HepG2 (cell line): ENCODE measurements at regions not wholly inside any gene's neighbourhood (a gene's known extent, or its start where the extent isn't known, plus 50 kb on each side); places are given as distances from the start of the nearest gene placed in this dataset.

Source experiments
- ARHGAP35 ChIP-seq: sonication (generic); formaldehyde crosslinking; IDR thresholded peaks from 2 replicates; pipeline ENCODE4 v1.9.0; 2022; ENCODE audit warnings: mild to moderate bottlenecking, inconsistent platforms, moderate library complexity, missing genetic modification reagents, borderline replicate concordance
- HNF4A ChIP-seq: sonication (generic); formaldehyde crosslinking; IDR thresholded peaks from 2 replicates; pipeline ENCODE4 v1.4.0; 2020; ENCODE audit warnings: missing genetic modification reagents
- JUNB ChIP-seq: sonication (generic); formaldehyde crosslinking; IDR thresholded peaks from 2 replicates; pipeline ENCODE4 v1.8.0; 2022; ENCODE audit warnings: missing genetic modification reagents, mild to moderate bottlenecking, borderline replicate concordance
- REST ChIP-seq, 2 experiments: IDR thresholded peaks; 2 replicates each; pipeline ENCODE4 v1.6.1; 2011 to 2012; ENCODE audit warnings: low read length in 2 of 2, borderline replicate concordance in 1 of 2, low read depth in 1 of 2, mild to moderate bottlenecking in 1 of 2, moderate library complexity in 1 of 2
- RORA ChIP-seq: sonication (generic); formaldehyde crosslinking; IDR thresholded peaks from 2 replicates; pipeline ENCODE4 v1.5.0; 2020; ENCODE audit warnings: mild to moderate bottlenecking, missing genetic modification reagents, moderate library complexity
- SMYD3 ChIP-seq: sonication (generic); formaldehyde crosslinking; IDR thresholded peaks from 2 replicates; pipeline ENCODE4 v1.8.1; 2023; ENCODE audit warnings: mild to moderate bottlenecking, missing genetic modification reagents
- TFDP1 ChIP-seq: IDR thresholded peaks from 2 replicates; pipeline ENCODE4 v1.6.1; 2016; ENCODE audit warnings: missing compliant biosample characterization, missing genetic modification reagents, borderline replicate concordance
- ZBTB46 ChIP-seq: sonication (generic); formaldehyde crosslinking; IDR thresholded peaks from 2 replicates; pipeline ENCODE4 v1.4.0; 2020; ENCODE audit warnings: mild to moderate bottlenecking, missing genetic modification reagents, borderline replicate concordance
- ZNF101 ChIP-seq: sonication (generic); formaldehyde crosslinking; IDR thresholded peaks from 2 replicates; pipeline ENCODE4 v1.4.0; 2020; ENCODE audit warnings: mild to moderate bottlenecking, low read depth, missing genetic modification reagents, borderline replicate concordance
- ZNF260 ChIP-seq: sonication (generic); formaldehyde crosslinking; IDR thresholded peaks from 2 replicates; pipeline ENCODE4 v1.4.0; 2020; ENCODE audit warnings: missing genetic modification reagents, low read depth, mild to moderate bottlenecking, borderline replicate concordance
- ZNF687 ChIP-seq: sonication (generic); formaldehyde crosslinking; IDR thresholded peaks from 2 replicates; pipeline ENCODE4 v1.5.1; 2020; ENCODE audit warnings: mild to moderate bottlenecking, missing genetic modification reagents, moderate library complexity

- no peak for TF ChIP-seq JUNB (CRISPR knock-in tag)
- TF ChIP-seq REST (IDR thresholded peaks at IDR 0.05; ENCODE audit: borderline replicate concordance in 1 of 2, low read depth in 1 of 2, low read length in 2 of 2) = no peak
- TF ChIP-seq SMYD3 (CRISPR knock-in tag) = no peak
- TF ChIP-seq RORA = no peak
- no peak for TF ChIP-seq TFDP1 (CRISPR knock-in tag)
- TF ChIP-seq ZNF260 (CRISPR knock-in tag) = no peak
- TF ChIP-seq ZNF101 (CRISPR knock-in tag) = no peak
- TF ChIP-seq ARHGAP35 (CRISPR knock-in tag) = no peak
- no peak for TF ChIP-seq ZBTB46 (CRISPR knock-in tag)
- no peak for TF ChIP-seq ZNF687
- TF ChIP-seq HNF4A (CRISPR knock-in tag) = no peak
Measured at GRCh38 chr3:53975382-53975781, 83.7 kb upstream of the SELENOK start (continued).
